HG03064 (cell line): ENCODE measurements at regions not wholly inside any gene's neighbourhood (a gene's known extent, or its start where the extent isn't known, plus 50 kb on each side); places are given as distances from the start of the nearest gene placed in this dataset.
A peak's percentile ranks its signal among the peaks of the same experiment; 100 is the strongest.
"Not testable (repeated sequence)": the region's sequence is repeated elsewhere in the genome, so short reads cannot be mapped to it uniquely, and the experiment has no call there.

Experiments used
- ATAC-seq: cut with Tn5 transposase; IDR thresholded peaks from one replicate; pipeline ENCODE4 v1.9.1; 2021; ENCODE audit warnings: low read depth; ENCODE audit not compliant: unreplicated experiment

DNA sequence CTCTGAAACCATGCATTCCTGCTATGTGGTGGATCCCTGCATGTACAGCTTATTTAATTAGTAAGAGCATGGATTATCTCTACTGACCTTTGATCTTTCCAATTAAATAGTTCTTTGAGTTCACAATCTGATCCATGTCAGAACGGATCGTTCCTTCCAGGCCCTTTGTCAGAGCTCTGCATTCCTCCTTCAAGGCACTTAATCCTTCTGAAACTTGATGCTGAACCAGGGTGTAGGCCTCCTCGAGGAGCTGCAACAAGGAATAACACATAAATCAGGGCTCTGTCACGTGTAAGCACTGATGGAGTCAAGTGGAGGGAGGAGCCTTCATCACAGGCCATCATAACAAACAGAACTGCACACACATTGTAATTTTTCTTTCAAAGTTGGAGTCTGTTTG is 68.4 kb upstream of the EDEM3 start:
- ATAC-seq: no peak

DNA sequence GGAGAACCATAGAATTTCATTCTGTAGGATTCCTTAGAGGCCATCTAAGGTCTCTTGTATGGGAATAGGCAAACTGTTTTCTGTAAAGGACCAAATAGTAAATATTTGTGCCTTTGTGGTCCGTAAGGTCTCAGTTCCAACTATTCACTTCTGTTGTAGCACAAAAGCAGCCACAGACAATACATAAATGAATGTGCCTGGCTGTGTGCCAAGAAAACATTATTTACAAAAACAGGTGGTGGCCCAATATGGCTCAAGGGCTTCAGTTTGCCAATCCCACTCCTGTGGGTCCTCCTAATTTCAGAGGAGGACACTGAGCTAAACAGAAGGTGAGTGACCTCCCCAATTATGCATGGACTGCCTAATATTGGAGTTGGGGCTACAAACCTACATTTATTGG is 67.6 kb upstream of the EDEM3 start:
- ATAC-seq: no peak

- no peak for ATAC-seq
These were observed 67.0 kb upstream of the EDEM3 start for GRCh38 chr1:184821658-184822057.

DNA sequence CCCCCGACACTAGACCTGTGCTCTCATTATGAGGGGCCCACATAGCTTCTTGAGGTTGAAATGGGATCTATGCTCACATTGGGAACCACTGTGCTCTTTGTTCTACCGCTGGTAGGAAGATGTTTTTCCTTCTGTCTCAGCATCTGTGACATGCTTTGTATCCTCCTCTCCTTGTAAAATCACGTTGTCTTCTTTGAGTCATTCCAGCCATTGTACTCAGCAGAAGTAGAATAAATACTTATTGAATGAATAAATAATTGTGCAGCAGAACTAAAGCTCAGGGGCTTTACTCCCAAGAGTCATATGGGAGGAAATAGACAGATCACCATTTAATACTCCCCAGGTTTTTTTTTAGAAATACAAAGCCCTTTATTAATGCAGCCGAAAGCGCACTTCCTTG is 66.3 kb upstream of the EDEM3 start:
- ATAC-seq: no peak

DNA sequence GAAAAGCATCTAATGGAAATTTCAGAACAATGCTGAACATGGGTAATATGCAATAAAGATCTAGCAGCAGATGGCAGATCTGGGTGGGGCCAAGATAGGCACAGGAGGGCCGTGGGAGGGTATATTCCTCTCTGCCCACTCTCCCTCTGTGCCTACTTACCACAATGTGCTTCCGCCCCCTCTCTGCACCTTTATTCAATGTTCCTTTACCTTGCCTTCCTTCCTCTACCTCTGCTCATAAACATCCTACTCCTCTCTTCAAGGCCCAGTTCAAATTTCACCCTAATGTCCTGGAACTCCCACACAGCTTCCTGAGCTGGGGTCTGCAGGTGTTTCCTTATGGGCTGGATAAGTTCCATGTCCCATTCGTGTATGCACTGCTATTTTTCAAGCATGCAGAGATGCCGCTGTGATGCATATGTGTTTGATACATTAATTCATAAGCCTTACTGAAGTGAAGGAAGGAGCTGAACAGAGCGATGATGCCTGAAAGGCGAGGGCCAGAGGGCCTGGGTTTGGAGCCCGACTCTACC is 65.6 kb upstream of the EDEM3 start:
- ATAC-seq: no peak

- no peak for ATAC-seq
These were observed 64.0 kb upstream of the EDEM3 start for GRCh38 chr1:184818646-184819045.

- not testable (repeated sequence) for ATAC-seq
These were observed 62.3 kb upstream of the EDEM3 start for GRCh38 chr1:184817003-184817402.

GRCh38 chr1:184813528-184814089 is 59.0 kb upstream of the EDEM3 start:
- ATAC-seq: no peak

DNA sequence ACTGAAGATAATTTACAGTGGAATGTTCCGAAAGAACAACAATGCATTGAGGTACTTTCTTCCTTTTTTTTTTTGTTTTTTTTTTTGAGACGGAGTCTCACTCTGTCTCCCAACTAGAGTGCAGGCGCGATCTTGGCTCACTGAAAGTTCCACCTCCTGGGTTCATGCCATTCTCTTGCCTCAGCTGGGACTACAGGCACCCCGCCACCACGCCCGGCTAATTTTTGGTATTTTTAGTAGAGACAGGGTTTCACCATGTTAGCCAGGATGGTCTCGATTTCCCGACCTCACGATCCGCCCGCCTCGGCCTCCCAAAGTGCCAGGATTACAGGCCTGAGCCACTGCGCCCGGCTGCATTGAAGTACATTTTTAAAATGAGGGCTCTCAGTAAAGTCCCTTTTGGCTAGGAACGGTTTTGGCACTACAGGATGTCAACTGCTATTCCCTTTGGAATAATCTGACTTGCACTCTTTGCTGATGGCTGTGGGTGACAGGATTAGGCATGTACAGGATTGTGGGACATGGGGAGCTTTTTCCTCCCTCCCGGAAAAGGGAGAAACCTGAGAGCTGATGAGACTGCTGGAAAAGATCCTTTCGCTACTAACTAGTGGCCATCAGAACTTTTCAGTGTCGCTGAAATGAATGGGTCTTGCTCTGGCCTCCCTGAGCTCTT is 56.9 kb upstream of the EDEM3 start:
- no peak for ATAC-seq

GRCh38 chr1:184810735-184811343 is 56.2 kb upstream of the EDEM3 start:
- ATAC-seq: no peak

- ATAC-seq: no peak
These were observed 51.7 kb upstream of the EDEM3 start for GRCh38 chr1:184806296-184806721.

DNA sequence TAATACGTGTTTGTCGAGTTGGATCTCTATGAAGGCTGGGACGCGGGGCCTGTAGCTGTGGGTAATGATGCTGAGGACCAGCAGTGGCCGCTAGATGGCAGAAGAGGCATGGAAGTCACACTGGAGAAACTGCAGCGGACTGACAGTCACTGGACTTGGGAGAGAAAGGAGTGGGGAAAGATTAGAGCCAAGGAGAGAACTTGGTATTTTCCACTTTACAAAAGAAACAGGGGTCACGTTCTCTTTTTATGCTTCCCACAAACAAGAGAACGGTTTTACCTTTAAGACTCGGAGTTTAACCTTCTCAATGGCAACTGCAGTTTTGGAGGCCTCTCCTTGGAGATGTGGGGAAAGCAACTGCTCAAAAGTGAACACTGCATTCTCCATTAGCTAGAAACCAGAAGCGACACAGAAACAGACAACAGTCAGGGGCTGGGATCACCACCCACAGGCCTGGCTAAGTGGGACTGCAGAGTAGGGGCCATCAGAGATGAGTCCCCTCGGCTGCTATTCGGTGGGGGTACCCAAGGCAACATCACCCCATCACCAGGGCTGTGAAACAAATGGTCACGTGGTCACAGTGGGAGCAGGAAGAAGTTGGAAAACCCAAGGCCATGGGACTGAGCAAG is 51.1 kb upstream of the EDEM3 start:
- peak; percentile 90 for ATAC-seq
